ENCODE measurements at regions not wholly inside any gene's neighbourhood (a gene's known extent, or its start where the extent isn't known, plus 50 kb on each side); places are given as distances from the start of the nearest gene placed in this dataset.

- H3K9me2 ChIP-seq (replicated peaks; ENCODE audit: insufficient read depth, low read length): no peaks in the 10 kb centered on the region
- H3K27ac ChIP-seq (ENCODE audit: low read depth, low read length): no peak overlapping the region
- H3K4me3 ChIP-seq (ENCODE audit: insufficient read depth, low read length, poor library complexity, severe bottlenecking): no peak overlapping the region
- H3F3A ChIP-seq (ENCODE audit: insufficient read depth): no peaks in the 10 kb centered on the region
- no peaks in the 10 kb centered on the region for H3K36me3 ChIP-seq (ENCODE audit: low read length)
- H2AFZ ChIP-seq (ENCODE audit: low read depth, low read length, severe bottlenecking): no peak overlapping the region
- no peak for TF ChIP-seq EZH2phosphoT487 (conservative IDR thresholded peaks at IDR 0.05; ENCODE audit: low read length)
- TF ChIP-seq CTCF (IDR thresholded peaks at IDR 0.05; ENCODE audit: insufficient read depth, low read length, poor library complexity, severe bottlenecking): no peak
- H3K79me2 ChIP-seq (ENCODE audit: insufficient read depth, low read length): no peaks in the 10 kb centered on the region
- no peaks in the 10 kb centered on the region for H3K27me3 ChIP-seq (ENCODE audit: low read length)
- no peak overlapping the region for H3K9ac ChIP-seq (ENCODE audit: low read length)
- H3K4me2 ChIP-seq (ENCODE audit: low read depth, low read length, poor library complexity, severe bottlenecking): no peak overlapping the region
- H4K20me1 ChIP-seq (ENCODE audit: low read depth, low read length): no peaks in the 10 kb centered on the region
- H3K9me3 ChIP-seq (ENCODE audit: insufficient read depth, low read length): no peaks in the 10 kb centered on the region
These were observed 152.6 kb downstream of the RPAP3 start for GRCh38 chr12:47553266-47553665.

DNA sequence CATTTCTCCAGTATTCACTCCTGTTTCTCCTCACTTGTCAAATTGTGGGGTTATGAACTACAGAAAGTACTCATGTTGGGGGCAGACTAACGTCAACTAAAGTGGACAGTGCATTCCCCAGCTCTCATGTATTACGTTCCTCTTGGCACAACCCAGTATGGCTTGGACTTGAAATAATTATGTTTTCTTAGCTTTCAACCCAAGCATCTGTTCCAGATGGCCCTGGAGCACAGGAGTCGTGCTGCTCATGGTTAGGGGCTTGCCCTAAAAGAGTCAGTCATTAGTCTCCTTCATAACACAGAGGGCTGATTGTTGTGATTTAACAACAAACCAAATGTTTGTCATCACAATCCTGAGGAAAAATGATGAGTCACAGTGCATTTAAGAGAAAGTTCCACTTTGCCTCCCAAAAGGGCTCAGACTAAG lies 154.4 kb downstream of the RPAP3 start:
- Histone ChIP-seq H3K27me3 (ENCODE audit: low read length) (no peaks in the 10 kb centered on the region), H3K27ac (ENCODE audit: low read depth, low read length) (no peak overlapping the region), H3K4me3 (ENCODE audit: insufficient read depth, low read length, poor library complexity, severe bottlenecking) (no peak overlapping the region), H3K9me2 (replicated peaks; ENCODE audit: insufficient read depth, low read length) (no peaks in the 10 kb centered on the region), H4K20me1 (ENCODE audit: low read depth, low read length) (no peaks in the 10 kb centered on the region), H3F3A (ENCODE audit: insufficient read depth) (no peaks in the 10 kb centered on the region), H3K9ac (ENCODE audit: low read length) (no peak overlapping the region), H3K4me2 (ENCODE audit: low read depth, low read length, poor library complexity, severe bottlenecking) (no peak overlapping the region), H3K36me3 (ENCODE audit: low read length) (no peaks in the 10 kb centered on the region), H2AFZ (ENCODE audit: low read depth, low read length, severe bottlenecking) (no peak overlapping the region), H3K9me3 (ENCODE audit: insufficient read depth, low read length) (no peaks in the 10 kb centered on the region), H3K79me2 (ENCODE audit: insufficient read depth, low read length) (no peaks in the 10 kb centered on the region)
- no peak for TF ChIP-seq CTCF (IDR thresholded peaks at IDR 0.05; ENCODE audit: insufficient read depth, low read length, poor library complexity, severe bottlenecking)
- TF ChIP-seq EZH2phosphoT487 (conservative IDR thresholded peaks at IDR 0.05; ENCODE audit: low read length): no peak

GRCh38 chr12:47549258-47549657 lies 156.6 kb downstream of the RPAP3 start:
- Histone ChIP-seq H3K27ac (ENCODE audit: low read depth, low read length) (no peak overlapping the region), H3K4me3 (ENCODE audit: insufficient read depth, low read length, poor library complexity, severe bottlenecking) (no peak overlapping the region), H3K9me3 (ENCODE audit: insufficient read depth, low read length) (no peaks in the 10 kb centered on the region), H3K79me2 (ENCODE audit: insufficient read depth, low read length) (no peaks in the 10 kb centered on the region), H3K9ac (ENCODE audit: low read length) (no peak overlapping the region), H3F3A (ENCODE audit: insufficient read depth) (no peaks in the 10 kb centered on the region), H4K20me1 (ENCODE audit: low read depth, low read length) (no peaks in the 10 kb centered on the region), H2AFZ (ENCODE audit: low read depth, low read length, severe bottlenecking) (no peak overlapping the region), H3K4me2 (ENCODE audit: low read depth, low read length, poor library complexity, severe bottlenecking) (no peak overlapping the region), H3K36me3 (ENCODE audit: low read length) (no peaks in the 10 kb centered on the region), H3K27me3 (ENCODE audit: low read length) (no peaks in the 10 kb centered on the region), H3K9me2 (replicated peaks; ENCODE audit: insufficient read depth, low read length) (no peaks in the 10 kb centered on the region)
- TF ChIP-seq CTCF (IDR thresholded peaks at IDR 0.05; ENCODE audit: insufficient read depth, low read length, poor library complexity, severe bottlenecking) (no peak), EZH2phosphoT487 (conservative IDR thresholded peaks at IDR 0.05; ENCODE audit: low read length) (no peak)
